Fibroblast of lung (primary cell): ENCODE measurements at regions not wholly inside any gene's neighbourhood (a gene's known extent, or its start where the extent isn't known, plus 50 kb on each side); places are given as distances from the start of the nearest gene placed in this dataset.

ENCODE experiments used
- DNase-seq, 2 donors: peaks; one replicate each; pipeline versions ENCODE4 v3.0.0 to v3.0.0-alpha.2; 2010; ENCODE audit warnings: low read depth in 2 of 2
- H2AFZ ChIP-seq: 2 replicates; pipeline ENCODE4 v1.5.1; 2012; ENCODE audit warnings: low read length, control low read depth, inconsistent platforms
- H3K27ac ChIP-seq: 2 replicates; pipeline ENCODE4 v1.5.1; 2011; ENCODE audit warnings: low read length, control low read depth; ENCODE audit not compliant: insufficient read depth
- H3K27me3 ChIP-seq: 2 replicates; pipeline ENCODE4 v1.5.1; 2011; ENCODE audit warnings: mild to moderate bottlenecking, low read length; ENCODE audit not compliant: control insufficient read depth, insufficient read depth
- H3K36me3 ChIP-seq: 2 replicates; pipeline ENCODE4 v1.5.1; 2011; ENCODE audit warnings: low read length; ENCODE audit not compliant: control insufficient read depth, insufficient read depth
- H3K4me1 ChIP-seq: 2 replicates; pipeline ENCODE4 v1.5.1; 2011; ENCODE audit warnings: low read length; ENCODE audit not compliant: control insufficient read depth, insufficient read depth; ENCODE audit errors: extremely low read depth
- H3K4me2 ChIP-seq: 2 replicates; pipeline ENCODE4 v1.5.1; 2011; ENCODE audit warnings: low read length, control low read depth; ENCODE audit not compliant: insufficient read depth; ENCODE audit errors: extremely low read depth
- H3K4me3 ChIP-seq, 4 experiments: fragments of 200-600 bp in 1 of 4; sonication (generic) in 1 of 4; replicated peaks in 1 of 4; 2 replicates each; pipeline ENCODE4 v1.5.1; 2011 to 2016; ENCODE audit warnings: low read length in 4 of 4, low read depth in 3 of 4, mild to moderate bottlenecking in 3 of 4, control low read depth in 2 of 4, inconsistent platforms in 1 of 4, mixed read lengths in 1 of 4; ENCODE audit not compliant: insufficient read depth in 1 of 4; ENCODE audit errors: control extremely low read depth in 1 of 4
- H3K79me2 ChIP-seq: 2 replicates; pipeline ENCODE4 v1.5.1; 2012; ENCODE audit warnings: mild to moderate bottlenecking, low read length, inconsistent platforms; ENCODE audit not compliant: control insufficient read depth, insufficient read depth
- H3K9ac ChIP-seq: 2 replicates; pipeline ENCODE4 v1.5.1; 2011; ENCODE audit warnings: mild to moderate bottlenecking, low read length, control low read depth; ENCODE audit not compliant: insufficient read depth
- H3K9me3 ChIP-seq: 2 replicates; pipeline ENCODE4 v1.5.1; 2012; ENCODE audit warnings: low read depth, low read length; ENCODE audit not compliant: control insufficient read depth, insufficient read depth
- H4K20me1 ChIP-seq: 2 replicates; pipeline ENCODE4 v1.5.1; 2011; ENCODE audit warnings: low read length; ENCODE audit not compliant: control insufficient read depth, insufficient read depth; ENCODE audit errors: extremely low read depth
- EZH2 ChIP-seq: IDR thresholded peaks from 2 replicates; pipeline ENCODE4 v1.5.1; 2012; ENCODE audit warnings: low read length, control low read depth, mild to moderate bottlenecking; ENCODE audit errors: missing control alignments
- TF ChIP-seq, protein P1 (sequence below), 2 donors: IDR thresholded peaks in 1 of 2; conservative IDR thresholded peaks in 1 of 2; 1 replicate in 1 of 2; 2 replicates in 1 of 2; pipeline ENCODE4 v1.5.1; 2011 to 2012; ENCODE audit warnings: low read length in 2 of 2, control low read depth in 1 of 2, inconsistent platforms in 1 of 2, low read depth in 1 of 2, mild to moderate bottlenecking in 1 of 2

DNA sequence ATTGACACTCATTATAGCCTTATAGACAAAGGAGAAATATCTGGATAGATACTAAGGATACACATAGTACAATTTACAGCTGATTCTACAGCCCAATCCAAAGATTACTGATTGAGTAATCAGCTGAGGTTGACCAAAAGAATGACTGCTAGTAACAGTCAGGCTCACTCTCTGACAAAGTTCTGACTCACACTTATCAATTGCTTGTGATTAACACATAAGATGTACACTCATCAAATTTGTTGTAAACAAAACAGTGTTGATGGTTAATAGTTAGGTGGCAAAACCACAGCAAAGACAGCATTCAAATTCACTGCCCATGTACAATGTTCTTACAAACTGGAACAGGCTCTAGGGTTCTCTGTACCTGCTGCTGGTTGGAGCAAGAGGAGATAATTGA lies 422.7 kb downstream of the TLE1 start:
- peak; percentile 59 to 80 for DNase-seq
- no peaks in the 10 kb centered on the region for H3K27me3 ChIP-seq
- no peaks in the 10 kb centered on the region for H3K36me3 ChIP-seq
- no peak overlapping the region for H3K4me3 ChIP-seq
- H3K4me2 ChIP-seq, result no peak overlapping the region
- H2AFZ ChIP-seq, result no peak overlapping the region
- no peak overlapping the region for H3K9ac ChIP-seq
- no peaks in the 10 kb centered on the region for H3K9me3 ChIP-seq
- H4K20me1 ChIP-seq, result no peaks in the 10 kb centered on the region
- TF ChIP-seq, protein P1, sequence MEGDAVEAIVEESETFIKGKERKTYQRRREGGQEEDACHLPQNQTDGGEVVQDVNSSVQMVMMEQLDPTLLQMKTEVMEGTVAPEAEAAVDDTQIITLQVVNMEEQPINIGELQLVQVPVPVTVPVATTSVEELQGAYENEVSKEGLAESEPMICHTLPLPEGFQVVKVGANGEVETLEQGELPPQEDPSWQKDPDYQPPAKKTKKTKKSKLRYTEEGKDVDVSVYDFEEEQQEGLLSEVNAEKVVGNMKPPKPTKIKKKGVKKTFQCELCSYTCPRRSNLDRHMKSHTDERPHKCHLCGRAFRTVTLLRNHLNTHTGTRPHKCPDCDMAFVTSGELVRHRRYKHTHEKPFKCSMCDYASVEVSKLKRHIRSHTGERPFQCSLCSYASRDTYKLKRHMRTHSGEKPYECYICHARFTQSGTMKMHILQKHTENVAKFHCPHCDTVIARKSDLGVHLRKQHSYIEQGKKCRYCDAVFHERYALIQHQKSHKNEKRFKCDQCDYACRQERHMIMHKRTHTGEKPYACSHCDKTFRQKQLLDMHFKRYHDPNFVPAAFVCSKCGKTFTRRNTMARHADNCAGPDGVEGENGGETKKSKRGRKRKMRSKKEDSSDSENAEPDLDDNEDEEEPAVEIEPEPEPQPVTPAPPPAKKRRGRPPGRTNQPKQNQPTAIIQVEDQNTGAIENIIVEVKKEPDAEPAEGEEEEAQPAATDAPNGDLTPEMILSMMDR (conservative IDR thresholded peaks at IDR 0.05 in 1 of 2, IDR thresholded peaks at IDR 0.05 in 1 of 2; ENCODE audit: low read depth in 1 of 2, low read length in 2 of 2), result no peak
- H3K4me1 ChIP-seq, result peaks cover 4% of the 10 kb centered on the region
- no peaks in the 10 kb centered on the region for H3K79me2 ChIP-seq
- H3K27ac ChIP-seq, result no peak overlapping the region

DNA sequence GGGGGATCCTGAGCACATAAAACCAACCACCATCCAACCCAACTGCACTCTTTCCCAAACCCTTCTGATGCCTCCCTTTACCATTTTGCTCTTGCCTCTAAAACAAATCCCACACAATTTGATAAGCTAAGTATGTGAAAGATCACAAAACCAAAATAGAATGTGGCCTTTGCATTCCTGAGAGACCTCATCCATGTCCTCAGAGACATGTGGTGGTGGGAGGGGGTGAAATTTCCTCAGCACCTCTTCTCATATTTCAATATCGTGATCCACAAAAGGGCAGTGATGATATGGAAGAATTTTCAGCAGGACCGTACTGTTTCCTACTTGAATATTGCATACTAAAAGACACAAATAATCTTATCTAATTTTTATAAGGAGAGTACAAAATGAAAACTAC lies 423.3 kb downstream of the TLE1 start:
- Histone ChIP-seq H3K4me3 (no peak overlapping the region), H3K36me3 (no peaks in the 10 kb centered on the region), H3K4me1 (peaks cover 4% of the 10 kb centered on the region), H3K9ac (no peak overlapping the region), H3K27ac (no peak overlapping the region), H3K4me2 (no peak overlapping the region), H2AFZ (no peak overlapping the region), H4K20me1 (no peaks in the 10 kb centered on the region), H3K79me2 (no peaks in the 10 kb centered on the region), H3K27me3 (no peaks in the 10 kb centered on the region), H3K9me3 (no peaks in the 10 kb centered on the region)
- DNase-seq, result peak; percentile 6 to 78
- TF ChIP-seq, protein P1 (conservative IDR thresholded peaks at IDR 0.05 in 1 of 2, IDR thresholded peaks at IDR 0.05 in 1 of 2; ENCODE audit: low read depth in 1 of 2, low read length in 2 of 2), result no peak
- no peak for TF ChIP-seq EZH2

DNA sequence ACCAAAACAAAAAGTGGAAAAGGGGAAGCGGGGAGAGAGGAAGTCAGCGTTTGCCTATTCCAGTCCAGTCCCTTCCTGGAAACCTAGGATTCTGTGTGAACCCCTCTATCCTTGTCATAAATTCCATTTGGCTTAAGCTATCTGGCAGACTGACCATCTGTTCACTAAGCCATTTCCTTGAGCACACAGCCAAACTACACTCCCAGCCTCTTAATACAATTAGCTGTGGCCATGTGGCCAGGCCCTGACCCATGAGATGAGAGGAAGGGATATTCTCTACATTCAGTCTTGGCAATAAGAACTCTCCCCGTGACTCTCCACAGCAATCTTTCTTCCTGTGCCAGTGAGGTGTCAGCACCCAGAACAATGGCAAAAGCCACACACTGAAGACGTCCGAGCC lies 424.8 kb downstream of the TLE1 start:
- Histone ChIP-seq H4K20me1 (no peaks in the 10 kb centered on the region), H3K79me2 (no peaks in the 10 kb centered on the region), H3K27ac (no peak overlapping the region), H3K4me2 (no peak overlapping the region), H3K4me1 (peaks cover 4% of the 10 kb centered on the region), H3K9ac (no peak overlapping the region), H3K9me3 (no peaks in the 10 kb centered on the region), H2AFZ (no peak overlapping the region), H3K4me3 (no peak overlapping the region), H3K36me3 (no peaks in the 10 kb centered on the region), H3K27me3 (no peaks in the 10 kb centered on the region)
- DNase-seq, result peak; percentile 50 to 88
- TF ChIP-seq, protein P1 (conservative IDR thresholded peaks at IDR 0.05 in 1 of 2, IDR thresholded peaks at IDR 0.05 in 1 of 2; ENCODE audit: low read depth in 1 of 2, low read length in 2 of 2), result no peak
- no peak for TF ChIP-seq EZH2
